Activated CD8-positive, alpha-beta memory T cell treated with anti-CD3 and anti-CD28 coated beads for 36 hours (primary cell): ENCODE measurements at regions not wholly inside any gene's neighbourhood (a gene's known extent, or its start where the extent isn't known, plus 50 kb on each side); places are given as distances from the start of the nearest gene placed in this dataset.

Experiments used
- CTCF ChIA-PET: fragments of 350-600 bp; sonication (Branson Sonifier 250); formaldehyde crosslinking; loops from one replicate; lab custom pipeline; 2021; ENCODE audit warnings: antibody characterized with exemption; lab: Charles Lee
- POLR2A ChIA-PET: fragments of 350-600 bp; sonication (Branson Sonifier 250); formaldehyde crosslinking; loops from one replicate; lab custom pipeline; 2021; ENCODE audit warnings: antibody characterized with exemption; lab: Charles Lee

GRCh38 chr2:82507657-82508056, 1951.4 kb downstream of the SUCLG1 start:
- POLR2A ChIA-PET: no interaction called here
- CTCF ChIA-PET: no interaction called here

DNA sequence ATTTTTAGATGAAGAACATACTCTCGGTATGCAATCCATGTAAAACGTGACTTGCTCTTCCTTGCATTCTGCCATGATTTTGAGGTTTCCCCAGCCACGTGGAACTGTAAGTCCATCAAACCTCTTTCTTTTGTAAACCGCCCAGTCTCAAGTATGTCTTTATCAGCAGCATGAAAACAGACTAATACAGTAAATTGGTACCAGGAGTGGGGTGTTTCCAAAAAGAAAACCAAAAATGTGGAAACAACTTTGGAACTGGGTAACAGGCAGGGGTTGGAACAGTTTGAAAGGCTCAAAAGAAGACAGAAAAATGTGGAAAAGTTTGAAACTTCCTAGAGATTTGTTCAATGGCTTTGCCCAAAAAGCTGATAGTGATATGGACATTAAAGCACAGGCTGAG, 1957.9 kb downstream of the SUCLG1 start:
- ChIA-PET CTCF (no interaction called here), POLR2A (no interaction called here)

DNA sequence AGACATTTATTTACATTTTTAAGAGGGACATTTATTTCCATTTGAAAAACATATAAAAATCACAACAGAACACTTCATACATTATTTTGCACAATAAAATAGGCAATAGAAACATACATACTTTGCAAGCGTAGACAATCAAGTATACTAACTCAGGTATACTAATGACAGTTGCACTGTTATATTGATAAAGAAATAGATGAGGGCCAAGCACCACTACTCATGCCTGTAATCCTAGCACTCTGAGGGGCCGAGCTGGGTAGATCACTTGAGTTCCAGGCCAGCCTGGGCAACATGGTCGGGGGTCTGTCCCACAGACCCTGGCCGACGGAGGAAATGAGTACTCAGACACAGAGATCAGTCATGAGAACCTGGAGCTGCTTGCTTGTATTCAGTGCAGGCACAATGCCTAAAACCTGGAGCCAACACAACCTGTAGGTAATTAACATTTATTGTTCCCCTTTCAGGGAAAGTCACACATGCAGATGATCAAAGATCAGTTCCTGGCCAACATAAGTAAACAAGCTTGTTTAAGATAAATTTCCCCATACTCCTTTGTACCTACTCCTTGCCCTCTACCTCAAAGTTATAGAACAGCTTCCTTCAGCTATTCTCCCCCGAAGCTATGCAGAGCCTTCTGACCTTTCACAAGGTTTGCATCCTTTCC, 1960.2 kb downstream of the SUCLG1 start:
- CTCF ChIA-PET: no interaction called here
- POLR2A ChIA-PET: no interaction called here

DNA sequence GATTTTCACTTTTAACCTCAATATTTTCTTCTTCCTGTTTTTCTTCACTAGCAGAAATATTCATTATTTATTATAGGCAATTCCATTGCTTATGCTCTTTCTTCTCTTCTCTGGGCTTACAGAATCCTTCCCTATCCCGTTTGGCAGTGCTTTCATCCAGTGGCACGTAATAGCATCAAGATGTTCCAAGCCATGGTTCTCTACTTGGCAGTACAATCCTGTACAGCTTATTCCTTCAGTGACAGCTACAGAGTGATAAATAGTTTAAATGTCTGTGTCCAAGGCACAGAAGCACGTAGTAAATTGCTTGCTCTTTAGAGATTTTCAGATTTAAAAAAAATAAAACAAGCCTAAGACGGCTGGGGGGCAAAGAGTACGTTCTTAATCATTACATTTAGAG, 1964.3 kb downstream of the SUCLG1 start:
- ChIA-PET CTCF (no interaction called here), POLR2A (no interaction called here)

GRCh38 chr2:82491591-82491990, 1967.5 kb downstream of the SUCLG1 start:
- ChIA-PET CTCF (no interaction called here), POLR2A (no interaction called here)

DNA sequence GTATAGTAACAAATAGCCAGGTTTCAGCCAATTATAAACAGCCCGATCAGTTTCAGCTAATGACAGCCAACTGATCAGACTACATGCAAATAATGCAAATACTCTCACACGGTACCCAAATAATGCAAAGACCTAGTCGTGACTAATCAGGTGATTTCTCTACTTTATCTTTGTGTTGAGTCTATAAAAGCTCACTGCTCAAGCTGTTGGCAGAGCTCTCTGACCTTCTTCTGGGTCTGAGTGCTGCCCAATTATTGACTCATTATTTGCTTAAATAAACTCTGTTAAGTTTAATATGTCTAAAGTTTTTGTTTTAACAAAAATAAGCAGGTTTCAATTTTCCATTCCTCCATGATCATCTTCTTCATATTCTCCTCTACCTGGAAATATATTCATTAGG, 1971.7 kb downstream of the SUCLG1 start:
- CTCF ChIA-PET: no interaction called here
- POLR2A ChIA-PET: no interaction called here

- ChIA-PET CTCF (no interaction called here), POLR2A (no interaction called here)
Observed at GRCh38 chr2:82485701-82486100, 1973.4 kb downstream of the SUCLG1 start.

DNA sequence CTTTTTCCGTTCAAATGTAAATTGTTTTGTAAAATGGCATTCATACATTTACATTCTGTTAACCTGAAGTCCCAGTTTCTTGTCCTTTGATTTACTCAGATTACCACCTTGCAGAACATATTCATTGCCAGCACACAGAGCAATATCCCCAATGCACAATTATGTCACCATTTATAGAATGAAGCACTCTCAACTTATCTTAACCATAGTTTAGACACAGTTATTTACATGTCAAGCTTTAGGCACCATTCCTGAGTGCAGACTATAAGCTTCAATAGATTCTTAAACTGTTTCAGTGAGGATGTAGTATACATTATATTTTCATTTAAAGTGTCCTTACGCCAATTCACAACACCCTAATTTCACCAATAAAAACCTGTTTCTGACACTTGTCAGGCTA, 1977.9 kb downstream of the SUCLG1 start:
- POLR2A ChIA-PET: no interaction called here
- CTCF ChIA-PET: no interaction called here

DNA sequence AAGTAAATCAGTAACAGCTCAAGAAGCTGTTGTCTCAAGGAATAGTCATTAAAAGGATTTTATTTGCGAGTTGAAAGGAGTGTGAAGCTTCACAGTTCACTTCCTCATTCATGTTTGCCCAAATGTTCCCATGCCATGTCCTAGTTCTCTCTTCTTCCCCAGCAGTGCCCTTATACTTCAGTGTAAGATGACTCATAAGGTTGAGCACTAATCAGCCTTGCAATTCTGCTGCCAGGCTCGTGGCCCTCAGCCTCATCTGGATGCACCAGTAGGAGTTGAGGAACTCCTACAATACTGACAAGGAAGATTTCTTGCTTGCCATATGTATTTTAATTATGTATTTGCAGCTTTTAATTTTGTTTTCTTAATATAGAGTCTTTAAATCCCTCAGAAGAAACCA, 1980.4 kb downstream of the SUCLG1 start:
- ChIA-PET CTCF (no interaction called here), POLR2A (no interaction called here)

DNA sequence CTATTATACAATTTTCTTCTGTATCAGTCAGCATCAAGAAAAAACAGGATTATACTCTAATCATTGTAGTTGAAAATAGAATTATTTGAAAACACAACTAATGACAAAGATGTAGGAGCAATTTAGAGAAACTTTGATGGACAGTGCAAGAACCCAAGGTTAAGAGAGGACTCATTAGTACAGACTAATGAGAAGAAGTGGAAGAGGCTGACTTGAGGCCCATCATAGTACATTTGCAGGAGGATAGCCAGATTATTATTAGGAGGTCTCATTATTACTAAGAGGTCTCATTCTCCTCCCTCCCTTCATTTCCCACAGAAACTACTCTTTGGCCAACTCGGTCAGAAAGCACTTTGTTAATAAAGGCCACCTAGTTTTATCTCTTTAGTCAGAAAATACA, 1983.0 kb downstream of the SUCLG1 start:
- ChIA-PET CTCF (no interaction called here), POLR2A (no interaction called here)

DNA sequence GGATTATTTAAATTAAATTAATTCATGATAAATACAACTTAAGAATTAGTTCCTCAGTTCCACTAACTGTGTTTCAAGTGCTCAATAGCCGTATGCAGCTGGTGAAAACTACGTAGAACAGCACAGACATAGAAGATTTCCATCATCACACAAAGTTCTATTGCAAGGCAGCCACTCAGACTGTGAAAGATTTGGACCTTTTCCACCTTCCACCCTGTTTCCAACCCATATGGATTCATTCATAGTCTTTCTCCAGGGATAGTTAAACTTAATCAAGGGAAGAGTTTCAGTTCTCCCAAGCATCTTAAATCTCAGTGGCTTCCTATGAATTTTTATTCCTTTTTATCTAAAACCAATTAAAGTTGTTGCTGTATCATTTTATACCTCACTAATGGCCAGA, 2030.8 kb downstream of the SUCLG1 start:
- ChIA-PET POLR2A (no interaction called here), CTCF (no interaction called here)

- CTCF ChIA-PET: no interaction called here
Observed at GRCh38 chr2:82412021-82412420, 2047.1 kb downstream of the SUCLG1 start.

DNA sequence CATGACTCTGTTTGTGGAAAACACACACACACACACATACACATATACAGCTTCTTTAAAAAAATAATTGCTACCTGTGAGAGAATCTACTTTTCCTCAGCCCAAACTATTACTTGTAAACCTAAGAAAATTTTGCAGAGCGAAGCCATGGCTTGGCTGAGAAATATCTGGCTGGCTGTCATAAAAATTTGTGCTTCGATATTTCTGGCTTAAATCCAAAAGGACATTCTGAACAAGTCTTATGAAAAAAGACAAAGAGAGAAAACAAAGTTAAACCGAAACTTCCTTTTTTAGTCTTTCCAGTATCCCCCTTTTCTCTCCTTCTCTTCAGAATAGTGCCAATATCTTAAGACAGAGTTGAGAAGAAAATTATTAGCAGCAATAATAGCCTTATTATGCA, 2048.0 kb downstream of the SUCLG1 start:
- CTCF ChIA-PET: no interaction called here
- POLR2A ChIA-PET: no interaction called here

More at GRCh38 chr2:82412021-82412420, 2047.1 kb downstream of the SUCLG1 start:
- POLR2A ChIA-PET: no interaction called here

DNA sequence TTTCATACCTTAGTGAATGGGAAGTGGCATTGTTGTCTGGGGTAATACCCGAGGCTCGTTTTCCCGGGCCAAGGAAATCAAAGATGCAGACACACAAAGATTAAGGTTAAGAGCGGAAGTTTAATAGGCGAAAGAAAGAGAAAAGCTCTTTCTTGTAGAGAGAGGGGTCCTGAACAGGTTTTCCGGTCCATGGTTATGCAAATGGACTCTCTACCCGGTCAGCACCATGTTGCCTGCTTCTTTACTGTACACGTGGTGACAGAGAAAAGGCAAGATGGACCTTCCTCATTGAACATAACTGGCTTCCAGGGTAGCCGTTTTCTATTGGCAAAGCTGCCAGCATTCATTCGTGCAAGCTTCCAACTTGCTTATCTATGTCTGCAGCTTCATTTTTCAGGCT, 2063.5 kb downstream of the SUCLG1 start:
- ChIA-PET POLR2A (no interaction called here), CTCF (no interaction called here)

DNA sequence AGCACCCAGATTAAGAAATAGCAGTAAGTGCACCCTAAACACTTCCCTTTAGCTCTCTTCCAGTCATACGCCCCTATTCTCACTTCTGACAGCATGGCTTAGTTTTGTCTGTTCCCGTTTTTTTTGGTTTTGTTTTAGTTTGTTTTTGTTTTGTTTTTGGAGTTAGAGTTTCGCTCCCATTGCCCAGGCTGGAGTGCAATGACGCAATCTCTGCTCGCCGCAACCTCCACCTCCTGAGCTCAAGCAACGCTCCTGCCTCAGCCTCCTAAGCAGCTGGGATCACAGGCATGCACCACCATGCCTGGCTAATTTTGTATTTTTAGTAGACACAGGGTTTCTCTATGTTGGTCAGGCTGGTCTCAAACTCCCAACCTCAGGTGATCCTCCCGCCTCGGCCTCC, 2067.7 kb downstream of the SUCLG1 start:
- CTCF ChIA-PET: no interaction called here
- POLR2A ChIA-PET: no interaction called here

DNA sequence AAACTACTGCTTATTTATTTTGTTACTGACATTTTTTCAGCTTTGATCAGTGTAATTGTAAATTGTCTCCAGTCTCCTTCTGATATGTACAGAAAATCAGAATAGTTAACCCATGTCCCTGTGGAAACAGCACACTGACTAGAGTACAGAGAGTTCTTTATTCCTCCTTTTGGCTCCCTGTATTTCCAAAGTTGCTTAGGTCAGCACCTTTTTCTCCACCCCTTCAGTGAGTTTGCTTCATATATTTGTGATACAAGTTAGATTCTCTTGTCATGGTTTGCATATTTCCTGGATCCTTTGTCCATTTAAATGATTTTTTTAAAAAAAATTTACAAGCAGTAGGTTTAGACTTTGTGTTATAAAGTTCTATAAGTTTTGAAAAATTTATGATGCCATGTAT, 2051.1 kb upstream of the LRRTM1 start:
- ChIA-PET CTCF (no interaction called here), POLR2A (no interaction called here)

DNA sequence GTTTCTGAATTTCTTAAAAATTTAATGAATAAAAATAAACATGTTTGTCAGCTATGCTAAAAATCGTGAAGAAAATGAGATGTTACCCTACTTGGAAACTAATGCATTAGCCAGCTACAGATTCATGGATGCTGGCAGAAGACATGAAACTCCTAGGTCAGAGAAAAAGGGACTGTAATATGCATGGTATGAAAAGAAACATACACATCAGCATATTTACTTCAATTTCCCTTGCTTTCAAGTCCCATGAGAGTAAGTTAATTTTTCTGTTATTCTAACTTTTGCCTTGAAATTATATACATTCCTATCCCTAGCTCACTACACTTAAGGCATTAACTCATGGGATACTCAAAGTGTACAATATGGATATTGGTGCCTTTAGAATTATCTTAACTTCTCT, 2041.4 kb upstream of the LRRTM1 start:
- CTCF ChIA-PET: no interaction called here
- POLR2A ChIA-PET: no interaction called here

GRCh38 chr2:82344670-82345069, 2040.1 kb upstream of the LRRTM1 start:
- ChIA-PET CTCF (no interaction called here), POLR2A (no interaction called here)

- CTCF ChIA-PET: no interaction called here
- POLR2A ChIA-PET: no interaction called here
Observed at GRCh38 chr2:82342356-82342755, 2037.8 kb upstream of the LRRTM1 start.

DNA sequence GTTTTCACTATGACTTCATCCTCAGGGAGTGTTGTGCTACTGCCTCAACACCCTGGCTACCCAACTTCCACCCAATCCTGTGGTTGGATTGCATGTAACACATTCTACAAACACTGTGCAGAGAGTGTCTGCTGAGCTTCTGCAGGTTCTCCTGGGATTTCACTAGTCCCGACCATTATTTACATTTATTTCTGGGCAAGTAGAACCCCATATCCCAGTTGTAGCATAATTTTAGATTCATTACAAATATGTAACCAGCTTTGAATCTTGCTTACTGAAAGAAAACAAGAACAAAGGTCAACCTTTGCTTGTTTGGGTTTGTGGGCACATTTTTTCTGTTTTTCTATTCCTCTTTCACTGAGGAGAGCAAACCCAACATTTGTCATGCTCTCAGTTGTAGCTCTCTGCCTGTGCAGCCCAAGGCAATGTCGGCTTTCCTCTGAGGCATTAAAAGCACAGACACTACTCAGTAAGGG, 2036.1 kb upstream of the LRRTM1 start:
- CTCF ChIA-PET: no interaction called here
- POLR2A ChIA-PET: no interaction called here

- ChIA-PET CTCF (no interaction called here), POLR2A (no interaction called here)
Observed at GRCh38 chr2:82339805-82340204, 2035.3 kb upstream of the LRRTM1 start.

GRCh38 chr2:82333697-82334096, 2029.1 kb upstream of the LRRTM1 start:
- POLR2A ChIA-PET: no interaction called here
- CTCF ChIA-PET: no interaction called here
